RWPE1 (cell line): ENCODE measurements at regions not wholly inside any gene's neighbourhood (a gene's known extent, or its start where the extent isn't known, plus 50 kb on each side); places are given as distances from the start of the nearest gene placed in this dataset.

Source experiments
- CTCF ChIA-PET: fragments of 350-600 bp; sonication (Branson Sonifier 250); formaldehyde crosslinking; extraction: SDS; loops from one replicate; lab custom pipeline; 2021; lab: Yijun Ruan, JAX
- POLR2A ChIA-PET: fragments of 400-600 bp; formaldehyde crosslinking; extraction: SDS; loops from one replicate; lab custom pipeline; 2020; ENCODE audit warnings: antibody characterized with exemption; ENCODE audit not compliant: low non-redundant PET; lab: Yijun Ruan, JAX
- DNase-seq: peaks from one replicate; pipeline ENCODE4 v3.0.0; 2012; ENCODE audit warnings: low spot score
- H3K27ac ChIP-seq: fragments of 450-650 bp; 2 replicates; pipeline ENCODE4 v1.5.1; 2017
- TF ChIP-seq, protein P1 (sequence below): fragments of 450-650 bp; conservative IDR thresholded peaks from 2 replicates; pipeline ENCODE4 v1.5.1; 2017; ENCODE audit warnings: low read depth, mild to moderate bottlenecking

DNA sequence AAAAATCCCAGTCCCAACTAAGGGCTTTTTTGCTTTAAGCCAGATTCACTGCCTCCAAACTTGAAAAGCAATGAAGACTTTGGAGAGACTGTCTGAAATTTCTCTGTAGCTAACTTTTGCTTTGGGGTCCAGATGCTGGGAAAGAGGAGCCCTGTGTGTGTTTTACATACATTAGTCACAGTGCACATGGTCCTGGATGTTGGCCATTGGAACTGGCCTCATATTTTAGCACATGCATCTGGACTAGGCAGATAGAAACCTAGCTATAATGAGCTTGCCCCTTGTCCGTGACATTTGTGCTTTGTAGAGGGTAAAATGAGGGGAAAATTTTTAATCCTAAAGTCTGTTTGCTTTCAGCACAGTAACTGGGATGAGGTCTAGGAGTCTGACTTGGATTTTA is 421.7 kb downstream of the CDK5RAP2 start:
- no peak overlapping the region for H3K27ac ChIP-seq
- ChIA-PET POLR2A (no interaction called here), CTCF (interaction anchor here (0.6 kb wide), 2 partner anchors 15 to 67 kb away, joined by 3 to 5 read pairs; no protein-coding TSS in a partner anchor)
- no peak for DNase-seq
- TF ChIP-seq, protein P1, sequence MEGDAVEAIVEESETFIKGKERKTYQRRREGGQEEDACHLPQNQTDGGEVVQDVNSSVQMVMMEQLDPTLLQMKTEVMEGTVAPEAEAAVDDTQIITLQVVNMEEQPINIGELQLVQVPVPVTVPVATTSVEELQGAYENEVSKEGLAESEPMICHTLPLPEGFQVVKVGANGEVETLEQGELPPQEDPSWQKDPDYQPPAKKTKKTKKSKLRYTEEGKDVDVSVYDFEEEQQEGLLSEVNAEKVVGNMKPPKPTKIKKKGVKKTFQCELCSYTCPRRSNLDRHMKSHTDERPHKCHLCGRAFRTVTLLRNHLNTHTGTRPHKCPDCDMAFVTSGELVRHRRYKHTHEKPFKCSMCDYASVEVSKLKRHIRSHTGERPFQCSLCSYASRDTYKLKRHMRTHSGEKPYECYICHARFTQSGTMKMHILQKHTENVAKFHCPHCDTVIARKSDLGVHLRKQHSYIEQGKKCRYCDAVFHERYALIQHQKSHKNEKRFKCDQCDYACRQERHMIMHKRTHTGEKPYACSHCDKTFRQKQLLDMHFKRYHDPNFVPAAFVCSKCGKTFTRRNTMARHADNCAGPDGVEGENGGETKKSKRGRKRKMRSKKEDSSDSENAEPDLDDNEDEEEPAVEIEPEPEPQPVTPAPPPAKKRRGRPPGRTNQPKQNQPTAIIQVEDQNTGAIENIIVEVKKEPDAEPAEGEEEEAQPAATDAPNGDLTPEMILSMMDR = no peak

DNA sequence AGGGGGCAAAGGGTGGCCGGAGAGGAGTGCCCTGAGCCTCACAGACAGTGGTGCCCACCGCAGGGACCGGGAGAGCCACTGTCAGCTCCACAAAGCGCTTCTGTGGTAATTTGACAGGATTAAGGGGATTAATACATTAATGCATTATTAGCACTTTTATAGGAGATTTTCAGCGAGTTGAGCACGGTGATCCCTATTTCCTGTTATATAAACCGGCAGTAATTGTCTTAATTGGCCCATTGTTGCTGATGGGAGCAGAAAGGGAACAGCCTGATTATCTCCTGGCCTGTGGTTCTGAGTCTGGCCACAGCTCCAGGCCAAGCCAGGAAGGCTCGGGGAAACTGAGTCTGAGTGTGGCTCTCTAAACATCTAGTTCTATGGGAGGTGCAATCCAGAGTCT is 423.6 kb downstream of the CDK5RAP2 start:
- ChIA-PET POLR2A (no interaction called here), CTCF (interaction anchor here (0.6 kb wide), 1 partner anchor 8 kb away, joined by 3 read pairs; no protein-coding TSS in a partner anchor)
- TF ChIP-seq, protein P1 = no peak
- DNase-seq = no peak
- H3K27ac ChIP-seq = no peak overlapping the region

DNA sequence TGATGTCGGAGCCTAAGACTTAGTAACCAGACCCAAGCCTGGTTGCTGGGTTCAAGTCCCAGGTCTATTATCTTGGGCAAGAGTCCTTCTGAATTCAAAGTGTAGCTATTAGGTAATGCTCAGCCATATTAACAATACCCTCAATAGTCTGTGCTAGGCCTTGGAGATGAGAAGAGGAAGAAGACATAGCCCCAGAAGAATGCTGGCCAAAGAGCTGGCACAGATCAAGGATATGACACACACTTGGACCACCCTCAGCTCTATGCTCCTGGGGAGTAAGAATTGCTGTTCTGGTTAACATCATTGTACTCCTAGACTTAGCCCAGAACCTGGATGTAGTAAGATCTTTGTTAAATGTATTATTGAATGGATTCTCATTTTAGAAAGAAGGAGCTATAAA is 426.7 kb downstream of the CDK5RAP2 start:
- CTCF ChIA-PET = interaction anchor here (0.9 kb wide), 1 partner anchor 324 kb away, joined by 3 read pairs; no protein-coding TSS in a partner anchor
- no peak overlapping the region for H3K27ac ChIP-seq
- TF ChIP-seq, protein P1 = no peak
- DNase-seq = no peak
- POLR2A ChIA-PET = no interaction called here

DNA sequence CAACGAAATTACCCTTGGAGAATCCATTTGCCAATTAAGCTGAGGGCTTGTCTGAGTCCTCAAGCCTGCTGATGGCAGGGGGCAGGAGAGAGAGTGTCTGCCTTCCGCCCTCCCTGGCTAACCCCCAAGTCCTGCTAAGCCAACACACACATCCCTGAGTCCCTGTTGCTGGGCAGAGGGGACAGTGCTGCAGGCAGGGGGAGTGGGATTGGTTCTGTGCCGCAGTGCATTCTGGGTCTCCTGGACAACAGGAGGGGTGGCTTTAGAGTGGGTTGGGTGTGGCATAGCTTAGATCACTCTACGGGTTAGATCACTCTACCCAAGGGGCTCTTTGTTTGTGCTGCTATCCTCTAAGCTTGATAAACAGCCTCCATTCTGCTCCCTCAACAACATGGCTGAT is 427.7 kb downstream of the CDK5RAP2 start:
- ChIA-PET CTCF (interaction anchor here (0.6 kb wide), 1 partner anchor 347 kb away, joined by 3 read pairs; no protein-coding TSS in a partner anchor), POLR2A (no interaction called here)
- TF ChIP-seq, protein P1 = no peak
- no peak overlapping the region for H3K27ac ChIP-seq
- DNase-seq = no peak

DNA sequence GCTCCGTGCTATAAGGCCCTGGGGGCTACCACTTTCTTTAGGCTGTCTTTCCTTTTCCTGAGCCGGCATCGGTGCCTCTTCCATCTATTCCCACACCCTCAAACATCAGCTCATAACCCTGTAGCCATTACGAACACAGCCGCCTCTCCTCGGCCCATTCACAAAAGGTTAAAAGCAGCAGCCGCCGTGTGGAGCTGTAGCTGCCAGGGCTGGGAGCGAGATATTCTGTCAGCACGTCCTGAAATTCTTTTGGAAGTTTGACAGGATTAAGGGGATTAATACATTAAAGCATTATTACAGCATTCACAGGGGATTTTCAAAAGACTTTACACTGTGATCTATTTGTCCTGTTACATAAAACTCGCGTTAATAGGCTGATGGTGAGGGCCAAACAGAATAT is 428.2 kb downstream of the CDK5RAP2 start:
- ChIA-PET POLR2A (no interaction called here), CTCF (interaction anchor here (0.6 kb wide), 1 partner anchor 347 kb away, joined by 3 read pairs; no protein-coding TSS in a partner anchor)
- H3K27ac ChIP-seq = no peak overlapping the region
- TF ChIP-seq, protein P1 = no peak
- DNase-seq = no peak

DNA sequence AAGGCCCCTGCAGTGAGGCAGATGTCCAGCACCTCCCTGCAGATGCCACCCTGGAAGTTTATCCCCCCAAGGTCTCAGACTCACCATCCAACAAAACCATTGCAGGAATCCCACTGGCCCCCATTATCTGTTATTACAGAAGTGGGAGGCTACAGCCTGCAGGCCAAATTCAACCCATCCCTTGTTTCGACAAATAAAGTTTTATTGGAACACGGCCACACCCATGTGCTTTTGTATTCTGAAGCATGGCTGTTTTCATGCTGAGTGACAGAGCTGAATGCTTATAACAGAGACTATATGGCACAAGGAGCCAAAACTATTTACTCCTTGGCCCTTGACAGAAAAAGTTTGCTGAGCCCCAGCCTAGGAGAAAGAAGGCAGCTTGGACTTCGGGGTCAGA is 428.8 kb downstream of the CDK5RAP2 start:
- TF ChIP-seq, protein P1 = no peak
- ChIA-PET CTCF (interaction anchor here (0.6 kb wide), 1 partner anchor 68 kb away, joined by 3 read pairs; no protein-coding TSS in a partner anchor), POLR2A (no interaction called here)
- no peak for DNase-seq
- no peak overlapping the region for H3K27ac ChIP-seq
